Astrocyte of the spinal cord (primary cell): ENCODE measurements at regions not wholly inside any gene's neighbourhood (a gene's known extent, or its start where the extent isn't known, plus 50 kb on each side); places are given as distances from the start of the nearest gene placed in this dataset.
"Not testable (repeated sequence)": the region's sequence is repeated elsewhere in the genome, so short reads cannot be mapped to it uniquely, and the experiment has no call there.

Experiments
- DNase-seq: peaks from one replicate; pipeline ENCODE4 v3.0.0; 2011; ENCODE audit warnings: low read depth, low spot score
- H3K4me3 ChIP-seq: 2 replicates; pipeline ENCODE4 v1.5.1; 2011; ENCODE audit warnings: low read depth, mild to moderate bottlenecking, low read length, moderate library complexity
- in situ Hi-C: cut with HindIII; loops from 2 replicates; pipeline ENCODE4 v1.10.0; 2017; ENCODE audit warnings: low sequenced_read_pairs
- TF ChIP-seq, protein P1 (sequence below): IDR thresholded peaks from 2 replicates; pipeline ENCODE4 v1.5.1; 2012; ENCODE audit warnings: low read depth, mild to moderate bottlenecking, low read length, inconsistent platforms

DNA sequence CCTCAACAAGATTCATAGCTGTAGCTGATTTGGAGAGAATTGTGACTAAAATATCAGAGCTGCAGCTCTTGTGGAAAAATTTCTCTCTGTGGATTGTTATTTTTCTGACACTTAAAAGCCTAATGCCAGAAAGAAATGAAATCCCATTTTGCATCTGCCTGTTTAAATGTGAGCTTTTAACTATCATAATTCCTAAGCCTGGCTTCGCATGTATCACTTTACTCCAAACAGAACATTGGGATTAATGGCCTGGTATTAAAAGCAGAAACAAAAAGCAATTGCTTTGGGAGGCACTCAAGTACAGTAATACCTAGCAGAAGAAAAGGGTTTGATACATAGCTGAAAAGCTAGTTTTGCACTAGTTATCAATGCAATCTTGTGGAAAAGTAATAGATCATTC lies 164.2 kb upstream of the FSHR start:
- no peak overlapping the region for H3K4me3 ChIP-seq
- TF ChIP-seq, protein P1, sequence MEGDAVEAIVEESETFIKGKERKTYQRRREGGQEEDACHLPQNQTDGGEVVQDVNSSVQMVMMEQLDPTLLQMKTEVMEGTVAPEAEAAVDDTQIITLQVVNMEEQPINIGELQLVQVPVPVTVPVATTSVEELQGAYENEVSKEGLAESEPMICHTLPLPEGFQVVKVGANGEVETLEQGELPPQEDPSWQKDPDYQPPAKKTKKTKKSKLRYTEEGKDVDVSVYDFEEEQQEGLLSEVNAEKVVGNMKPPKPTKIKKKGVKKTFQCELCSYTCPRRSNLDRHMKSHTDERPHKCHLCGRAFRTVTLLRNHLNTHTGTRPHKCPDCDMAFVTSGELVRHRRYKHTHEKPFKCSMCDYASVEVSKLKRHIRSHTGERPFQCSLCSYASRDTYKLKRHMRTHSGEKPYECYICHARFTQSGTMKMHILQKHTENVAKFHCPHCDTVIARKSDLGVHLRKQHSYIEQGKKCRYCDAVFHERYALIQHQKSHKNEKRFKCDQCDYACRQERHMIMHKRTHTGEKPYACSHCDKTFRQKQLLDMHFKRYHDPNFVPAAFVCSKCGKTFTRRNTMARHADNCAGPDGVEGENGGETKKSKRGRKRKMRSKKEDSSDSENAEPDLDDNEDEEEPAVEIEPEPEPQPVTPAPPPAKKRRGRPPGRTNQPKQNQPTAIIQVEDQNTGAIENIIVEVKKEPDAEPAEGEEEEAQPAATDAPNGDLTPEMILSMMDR: no peak
- in situ Hi-C loops: no loop called here
- no peak for DNase-seq

DNA sequence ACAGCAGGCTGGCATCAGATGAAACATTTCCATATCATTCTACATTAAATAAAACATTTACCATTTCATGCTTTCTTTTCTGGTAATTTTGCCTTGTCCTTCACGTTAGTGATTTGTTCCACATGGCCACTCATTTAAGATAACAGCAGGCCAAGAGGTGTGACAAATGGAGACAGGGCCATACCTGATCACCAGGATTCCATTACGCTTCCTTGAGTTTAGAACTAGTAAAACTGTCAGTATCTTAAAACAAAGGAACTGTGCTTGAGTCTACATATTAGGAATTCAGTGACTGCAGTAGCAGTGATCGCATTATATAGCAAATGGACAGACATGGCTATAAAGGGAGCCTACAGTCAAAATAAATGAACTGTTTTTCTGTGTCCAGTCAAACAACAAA lies 155.1 kb upstream of the FSHR start:
- in situ Hi-C loops: no loop called here
- TF ChIP-seq, protein P1: no peak
- H3K4me3 ChIP-seq: no peak overlapping the region
- DNase-seq: no peak

- H3K4me3 ChIP-seq: no peak overlapping the region
- in situ Hi-C loops: no loop called here
- TF ChIP-seq, protein P1: no peak
- DNase-seq: no peak
Measured at GRCh38 chr2:49306925-49307324, 152.6 kb upstream of the FSHR start.

DNA sequence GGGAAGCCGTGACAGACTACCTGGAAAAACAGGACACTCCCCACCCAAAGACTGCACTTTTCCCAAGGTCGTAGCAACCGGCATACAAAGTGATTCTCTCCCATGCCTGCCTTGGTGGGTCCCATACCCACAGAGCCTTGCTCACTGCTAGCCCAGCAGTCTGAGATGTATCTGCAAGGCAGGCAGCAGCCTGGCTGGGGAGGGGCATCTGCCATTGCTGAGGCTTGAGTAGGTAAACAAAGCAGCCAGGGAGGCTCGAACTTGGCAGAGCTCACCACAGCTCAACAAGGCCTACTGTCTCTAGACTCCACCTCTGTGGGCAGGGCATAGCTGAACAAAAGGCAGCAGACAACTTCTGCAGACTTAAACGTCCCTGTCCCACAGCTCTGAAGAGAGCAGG lies 144.4 kb upstream of the FSHR start:
- in situ Hi-C loops, DNase-seq, H3K4me3 ChIP-seq: not testable (repeated sequence)

DNA sequence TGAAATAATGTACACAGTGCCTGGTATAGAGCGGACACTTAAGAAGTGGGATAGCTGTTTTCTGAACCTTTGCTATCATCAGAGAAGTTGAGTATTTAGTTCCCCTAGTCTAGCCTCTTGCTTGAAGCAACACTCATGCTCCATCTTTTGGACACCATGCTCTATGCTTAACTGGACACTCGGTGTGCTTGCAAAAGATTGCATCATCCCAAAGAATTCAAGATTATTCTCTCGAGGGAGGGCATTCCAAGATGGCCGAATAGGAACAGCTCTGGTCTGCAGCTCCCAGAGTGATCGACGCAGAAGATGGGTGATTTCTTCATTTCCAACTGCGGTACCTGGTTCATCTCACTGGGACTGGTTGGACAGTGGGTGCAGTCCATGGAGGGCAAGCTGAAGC lies 143.9 kb upstream of the FSHR start:
- no peak for DNase-seq
- in situ Hi-C loops: no loop called here
- TF ChIP-seq, protein P1: no peak
- no peak overlapping the region for H3K4me3 ChIP-seq

DNA sequence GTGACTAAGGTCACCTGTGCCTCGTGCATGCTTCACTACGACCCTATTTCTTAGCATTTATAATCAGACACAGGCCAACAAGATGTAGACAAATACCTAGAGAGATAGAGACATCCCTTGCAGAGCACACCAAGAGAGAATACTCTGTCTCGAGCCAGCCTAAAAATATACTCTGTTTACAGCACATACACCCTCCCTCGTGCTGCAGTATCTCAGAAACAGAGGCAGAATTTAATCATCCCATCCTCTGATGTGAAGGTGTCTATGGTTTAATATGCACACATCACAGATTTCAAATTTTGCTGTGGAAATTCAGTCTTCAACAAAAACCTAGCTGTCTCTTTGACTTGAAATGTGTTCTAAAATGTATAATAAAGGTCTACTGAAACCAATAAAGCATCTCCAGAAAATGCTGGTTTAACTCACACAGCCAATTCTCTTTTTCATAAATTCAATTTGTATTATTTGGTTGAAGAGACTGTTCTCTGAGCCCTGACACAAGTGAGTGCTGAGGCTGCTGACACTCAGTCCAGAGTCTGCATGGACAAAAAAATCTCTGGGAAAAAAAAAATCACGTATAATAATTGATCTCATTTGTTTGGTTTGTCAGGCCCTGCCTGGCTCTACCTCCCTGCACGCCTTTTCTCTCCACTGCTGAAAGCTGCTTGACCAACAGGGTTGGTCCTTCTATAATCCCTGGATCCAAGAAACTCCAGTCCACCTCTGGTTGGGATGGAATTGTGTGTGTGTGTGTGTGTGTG lies 142.0 kb upstream of the FSHR start:
- TF ChIP-seq, protein P1: no peak
- no peak for DNase-seq
- no peak overlapping the region for H3K4me3 ChIP-seq
- in situ Hi-C loops: no loop called here

- in situ Hi-C loops: no loop called here
- TF ChIP-seq, protein P1: no peak
- DNase-seq: no peak
- H3K4me3 ChIP-seq: no peak overlapping the region
Measured at GRCh38 chr2:49294225-49294624, 139.9 kb upstream of the FSHR start.
